ENCODE measurements at regions not wholly inside any gene's neighbourhood (a gene's known extent, or its start where the extent isn't known, plus 50 kb on each side); places are given as distances from the start of the nearest gene placed in this dataset.
A peak's percentile ranks its signal among the peaks of the same experiment; 100 is the strongest.

GRCh38 chr4:77399831-77400230 lies 205.8 kb upstream of the CXCL13 start:
- Mint-ChIP-seq H3K36me3 (ENCODE audit: low read depth) (no peaks in the 10 kb centered on the region), H3K4me1 (no peaks in the 10 kb centered on the region), H3K27ac (ENCODE audit: unreplicated experiment) (no peak overlapping the region), H3K27me3 (ENCODE audit: low read depth) (peaks cover 25% of the 10 kb centered on the region), H3K9me3 (no peaks in the 10 kb centered on the region), H3K4me3 (no peak overlapping the region)
- no peak for TF ChIP-seq CTCF (conservative IDR thresholded peaks at IDR 0.05)
- no peak for DNase-seq (ENCODE audit: low read depth, low spot score)

GRCh38 chr4:77413766-77414165 lies 191.9 kb upstream of the CXCL13 start:
- Mint-ChIP-seq H3K36me3 (ENCODE audit: low read depth) (no peaks in the 10 kb centered on the region), H3K27me3 (ENCODE audit: low read depth) (peaks cover 5% of the 10 kb centered on the region), H3K9me3 (no peaks in the 10 kb centered on the region), H3K27ac (ENCODE audit: unreplicated experiment) (no peak overlapping the region), H3K4me1 (no peaks in the 10 kb centered on the region), H3K4me3 (no peak overlapping the region)
- no peak for DNase-seq (ENCODE audit: low read depth, low spot score)
- TF ChIP-seq CTCF (conservative IDR thresholded peaks at IDR 0.05): no peak

- H3K9me3 Mint-ChIP-seq: no peaks in the 10 kb centered on the region
Observed at GRCh38 chr4:77415689-77416088, 189.9 kb upstream of the CXCL13 start.

GRCh38 chr4:77418333-77418732 lies 187.3 kb upstream of the CXCL13 start:
- Mint-ChIP-seq H3K36me3 (ENCODE audit: low read depth) (no peaks in the 10 kb centered on the region), H3K4me3 (no peak overlapping the region), H3K27me3 (ENCODE audit: low read depth) (peaks cover 3% of the 10 kb centered on the region), H3K9me3 (peaks cover 5% of the 10 kb centered on the region), H3K27ac (ENCODE audit: unreplicated experiment) (no peak overlapping the region), H3K4me1 (no peaks in the 10 kb centered on the region)
- TF ChIP-seq CTCF (conservative IDR thresholded peaks at IDR 0.05): no peak
- DNase-seq (ENCODE audit: low read depth, low spot score): no peak

More at GRCh38 chr4:77415689-77416088, 189.9 kb upstream of the CXCL13 start:
- peaks cover 5% of the 10 kb centered on the region for H3K27me3 Mint-ChIP-seq (ENCODE audit: low read depth)
- H3K36me3 Mint-ChIP-seq (ENCODE audit: low read depth): no peaks in the 10 kb centered on the region
- H3K27ac Mint-ChIP-seq (ENCODE audit: unreplicated experiment): no peak overlapping the region
- TF ChIP-seq CTCF (conservative IDR thresholded peaks at IDR 0.05): no peak
- H3K4me3 Mint-ChIP-seq: no peak overlapping the region
- no peaks in the 10 kb centered on the region for H3K4me1 Mint-ChIP-seq
- no peak for DNase-seq (ENCODE audit: low read depth, low spot score)

- H3K4me3 Mint-ChIP-seq: no peak overlapping the region
- TF ChIP-seq CTCF (conservative IDR thresholded peaks at IDR 0.05): peak; percentile 19
- H3K36me3 Mint-ChIP-seq (ENCODE audit: low read depth): no peaks in the 10 kb centered on the region
- DNase-seq (ENCODE audit: low read depth, low spot score): no peak
- no peaks in the 10 kb centered on the region for H3K4me1 Mint-ChIP-seq
- no peaks in the 10 kb centered on the region for H3K27me3 Mint-ChIP-seq (ENCODE audit: low read depth)
- H3K9me3 Mint-ChIP-seq: no peaks in the 10 kb centered on the region
- no peak overlapping the region for H3K27ac Mint-ChIP-seq (ENCODE audit: unreplicated experiment)
Observed at GRCh38 chr4:77430847-77431246, 174.8 kb upstream of the CXCL13 start.

- Mint-ChIP-seq H3K9me3 (no peaks in the 10 kb centered on the region), H3K4me1 (no peaks in the 10 kb centered on the region), H3K27ac (ENCODE audit: unreplicated experiment) (no peak overlapping the region), H3K36me3 (ENCODE audit: low read depth) (no peaks in the 10 kb centered on the region), H3K4me3 (no peak overlapping the region), H3K27me3 (ENCODE audit: low read depth) (no peaks in the 10 kb centered on the region)
- DNase-seq (ENCODE audit: low read depth, low spot score): no peak
- TF ChIP-seq CTCF (conservative IDR thresholded peaks at IDR 0.05): no peak
Observed at GRCh38 chr4:77431546-77431945, 174.1 kb upstream of the CXCL13 start.
